KMS-11 (cell line): ENCODE measurements at regions not wholly inside any gene's neighbourhood (a gene's known extent, or its start where the extent isn't known, plus 50 kb on each side); places are given as distances from the start of the nearest gene placed in this dataset.

ENCODE experiments used
- H2AFZ ChIP-seq: fragments of 200-600 bp; sonication (generic); 2 replicates; pipeline ENCODE4 v1.6.1; 2016; ENCODE audit warnings: antibody characterized with exemption, mixed run types, low read depth
- H3K27ac ChIP-seq: fragments of 200-600 bp; sonication (generic); 2 replicates; pipeline ENCODE4 v1.6.1; 2016; ENCODE audit warnings: mild to moderate bottlenecking, mixed run types
- H3K27me3 ChIP-seq: fragments of 200-600 bp; sonication (generic); 2 replicates; pipeline ENCODE4 v1.6.1; 2017; ENCODE audit warnings: mild to moderate bottlenecking, low read depth, mixed run types, moderate library complexity; ENCODE audit not compliant: insufficient read depth
- H3K36me3 ChIP-seq: fragments of 200-600 bp; sonication (generic); 2 replicates; pipeline ENCODE4 v1.6.1; 2017; ENCODE audit warnings: mild to moderate bottlenecking, mixed run types; ENCODE audit not compliant: insufficient read depth
- H3K4me1 ChIP-seq: fragments of 200-600 bp; sonication (generic); 2 replicates; pipeline ENCODE4 v1.6.1; 2016; ENCODE audit warnings: mild to moderate bottlenecking, low read depth, mixed run types; ENCODE audit not compliant: poor library complexity, severe bottlenecking
- H3K4me2 ChIP-seq: fragments of 200-600 bp; sonication (generic); 2 replicates; pipeline ENCODE4 v1.7.0; 2016; ENCODE audit warnings: mild to moderate bottlenecking, mixed run types
- H3K4me3 ChIP-seq: fragments of 200-600 bp; sonication (generic); IDR thresholded peaks from 2 replicates; pipeline ENCODE4 v1.6.1; 2017; ENCODE audit warnings: low read depth, low read length, mixed read lengths; ENCODE audit not compliant: insufficient read depth
- H3K79me2 ChIP-seq: fragments of 200-600 bp; sonication (generic); 2 replicates; pipeline ENCODE4 v1.6.1; 2016; ENCODE audit warnings: low read depth, mixed run types; ENCODE audit not compliant: insufficient read depth
- H3K9ac ChIP-seq: fragments of 200-600 bp; sonication (generic); 2 replicates; pipeline ENCODE4 v1.6.1; 2016; ENCODE audit warnings: mild to moderate bottlenecking, mixed run types
- H4K20me1 ChIP-seq: fragments of 200-600 bp; sonication (generic); 2 replicates; pipeline ENCODE4 v1.6.1; 2016; ENCODE audit warnings: mild to moderate bottlenecking, mixed run types; ENCODE audit not compliant: insufficient read depth
- CTCF ChIP-seq: fragments of 200-600 bp; sonication (generic); conservative IDR thresholded peaks from 2 replicates; pipeline ENCODE4 v1.6.1; 2017; ENCODE audit warnings: low read depth, mild to moderate bottlenecking, antibody characterized with exemption, low read length, moderate library complexity, mixed read lengths

- H3K27me3 ChIP-seq, result no peaks in the 10 kb centered on the region
- no peak overlapping the region for H3K4me2 ChIP-seq
- no peaks in the 10 kb centered on the region for H3K36me3 ChIP-seq
- no peak overlapping the region for H2AFZ ChIP-seq
- H4K20me1 ChIP-seq, result no peaks in the 10 kb centered on the region
- H3K9ac ChIP-seq, result no peak overlapping the region
- no peaks in the 10 kb centered on the region for H3K79me2 ChIP-seq
- no peaks in the 10 kb centered on the region for H3K4me1 ChIP-seq
- no peak for TF ChIP-seq CTCF
- H3K4me3 ChIP-seq, result no peak overlapping the region
- no peak overlapping the region for H3K27ac ChIP-seq
Observed at GRCh38 chr7:153457746-153458145, 594.5 kb upstream of the DPP6 start.

- TF ChIP-seq CTCF, result no peak
- no peak overlapping the region for H3K27ac ChIP-seq
- H3K9ac ChIP-seq, result no peak overlapping the region
Observed at GRCh38 chr7:153470004-153470671, 582.1 kb upstream of the DPP6 start.

GRCh38 chr7:153472516-153472915, 579.7 kb upstream of the DPP6 start:
- H3K4me2 ChIP-seq, result no peak overlapping the region
- H3K79me2 ChIP-seq, result no peaks in the 10 kb centered on the region
- H3K27me3 ChIP-seq, result no peaks in the 10 kb centered on the region
- no peak overlapping the region for H3K4me3 ChIP-seq
- no peak for TF ChIP-seq CTCF
- no peak overlapping the region for H3K9ac ChIP-seq
- H2AFZ ChIP-seq, result no peak overlapping the region
- no peaks in the 10 kb centered on the region for H3K4me1 ChIP-seq
- H4K20me1 ChIP-seq, result no peaks in the 10 kb centered on the region
- H3K36me3 ChIP-seq, result no peaks in the 10 kb centered on the region
- H3K27ac ChIP-seq, result no peak overlapping the region

More at GRCh38 chr7:153470004-153470671, 582.1 kb upstream of the DPP6 start:
- Histone ChIP-seq H3K27me3 (no peaks in the 10 kb centered on the region), H4K20me1 (no peaks in the 10 kb centered on the region), H3K4me3 (no peak overlapping the region), H2AFZ (no peak overlapping the region), H3K4me2 (no peak overlapping the region), H3K4me1 (no peaks in the 10 kb centered on the region), H3K36me3 (no peaks in the 10 kb centered on the region), H3K79me2 (no peaks in the 10 kb centered on the region)

GRCh38 chr7:153473185-153473584, 579.0 kb upstream of the DPP6 start:
- no peak overlapping the region for H3K4me3 ChIP-seq
- TF ChIP-seq CTCF, result no peak
- no peaks in the 10 kb centered on the region for H4K20me1 ChIP-seq
- no peaks in the 10 kb centered on the region for H3K79me2 ChIP-seq
- H3K27me3 ChIP-seq, result no peaks in the 10 kb centered on the region
- H3K4me2 ChIP-seq, result no peak overlapping the region
- H3K4me1 ChIP-seq, result no peaks in the 10 kb centered on the region
- no peaks in the 10 kb centered on the region for H3K36me3 ChIP-seq
- no peak overlapping the region for H3K9ac ChIP-seq
- no peak overlapping the region for H3K27ac ChIP-seq
- no peak overlapping the region for H2AFZ ChIP-seq
